ENCODE measurements at regions not wholly inside any gene's neighbourhood (a gene's known extent, or its start where the extent isn't known, plus 50 kb on each side); places are given as distances from the start of the nearest gene placed in this dataset.

DNA sequence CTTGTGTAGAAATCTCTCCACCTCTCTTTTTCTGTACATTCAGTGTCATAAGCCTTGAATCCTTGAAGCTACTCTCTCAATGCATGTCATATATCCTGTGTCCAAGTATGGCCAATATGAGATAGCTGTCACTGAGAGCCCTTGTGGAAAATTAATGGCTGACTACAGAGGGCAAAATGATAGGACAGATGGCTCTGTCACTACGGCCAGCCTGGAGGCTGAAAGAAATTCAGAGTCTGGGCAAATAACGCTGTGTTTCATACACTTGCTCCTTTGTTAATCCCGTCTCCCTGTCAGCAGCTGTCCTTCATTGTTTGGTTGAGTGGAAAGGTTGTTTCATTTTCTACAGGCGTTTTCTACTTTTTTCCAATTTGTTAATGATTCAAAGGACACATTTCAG lies 70.4 kb upstream of the VGLL2 start:
- no peak for TF ChIP-seq EZH2 (IDR thresholded peaks at IDR 0.05; ENCODE audit: low read depth)
- TF ChIP-seq, protein P1, sequence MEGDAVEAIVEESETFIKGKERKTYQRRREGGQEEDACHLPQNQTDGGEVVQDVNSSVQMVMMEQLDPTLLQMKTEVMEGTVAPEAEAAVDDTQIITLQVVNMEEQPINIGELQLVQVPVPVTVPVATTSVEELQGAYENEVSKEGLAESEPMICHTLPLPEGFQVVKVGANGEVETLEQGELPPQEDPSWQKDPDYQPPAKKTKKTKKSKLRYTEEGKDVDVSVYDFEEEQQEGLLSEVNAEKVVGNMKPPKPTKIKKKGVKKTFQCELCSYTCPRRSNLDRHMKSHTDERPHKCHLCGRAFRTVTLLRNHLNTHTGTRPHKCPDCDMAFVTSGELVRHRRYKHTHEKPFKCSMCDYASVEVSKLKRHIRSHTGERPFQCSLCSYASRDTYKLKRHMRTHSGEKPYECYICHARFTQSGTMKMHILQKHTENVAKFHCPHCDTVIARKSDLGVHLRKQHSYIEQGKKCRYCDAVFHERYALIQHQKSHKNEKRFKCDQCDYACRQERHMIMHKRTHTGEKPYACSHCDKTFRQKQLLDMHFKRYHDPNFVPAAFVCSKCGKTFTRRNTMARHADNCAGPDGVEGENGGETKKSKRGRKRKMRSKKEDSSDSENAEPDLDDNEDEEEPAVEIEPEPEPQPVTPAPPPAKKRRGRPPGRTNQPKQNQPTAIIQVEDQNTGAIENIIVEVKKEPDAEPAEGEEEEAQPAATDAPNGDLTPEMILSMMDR (conservative IDR thresholded peaks at IDR 0.05): no peak
- H2AFZ ChIP-seq: no peak overlapping the region
- H3K27me3 ChIP-seq (ENCODE audit: insufficient read depth, low read depth): no peaks in the 10 kb centered on the region
- BruUV-seq (replicated peaks): no TSS peak
- H3K79me2 ChIP-seq (ENCODE audit: low read depth): no peaks in the 10 kb centered on the region
- no peaks in the 10 kb centered on the region for H3K9me2 ChIP-seq (ENCODE audit: insufficient read depth)
- intact Hi-C loops (cut with micrococcal nuclease; ENCODE audit: unreplicated experiment): no loop called here
- no peak for DNase-seq
- ChIA-PET CTCF (no interaction called here), POLR2A (ENCODE audit: unreplicated experiment) (no interaction called here)
- no peaks in the 10 kb centered on the region for H3K9me3 ChIP-seq (ENCODE audit: insufficient read depth, low read depth)
- H3K4me2 ChIP-seq: no peak overlapping the region
- no peaks in the 10 kb centered on the region for H3F3A ChIP-seq (ENCODE audit: insufficient read depth, low read depth)
- no peaks in the 10 kb centered on the region for H3K4me1 ChIP-seq (replicated peaks; ENCODE audit: insufficient read depth)
- no peak overlapping the region for H3K27ac ChIP-seq
- no peak overlapping the region for H3K4me3 ChIP-seq
- H4K20me1 ChIP-seq (ENCODE audit: insufficient read depth): no peaks in the 10 kb centered on the region
- no peaks in the 10 kb centered on the region for H3K36me3 ChIP-seq (ENCODE audit: low read depth)

DNA sequence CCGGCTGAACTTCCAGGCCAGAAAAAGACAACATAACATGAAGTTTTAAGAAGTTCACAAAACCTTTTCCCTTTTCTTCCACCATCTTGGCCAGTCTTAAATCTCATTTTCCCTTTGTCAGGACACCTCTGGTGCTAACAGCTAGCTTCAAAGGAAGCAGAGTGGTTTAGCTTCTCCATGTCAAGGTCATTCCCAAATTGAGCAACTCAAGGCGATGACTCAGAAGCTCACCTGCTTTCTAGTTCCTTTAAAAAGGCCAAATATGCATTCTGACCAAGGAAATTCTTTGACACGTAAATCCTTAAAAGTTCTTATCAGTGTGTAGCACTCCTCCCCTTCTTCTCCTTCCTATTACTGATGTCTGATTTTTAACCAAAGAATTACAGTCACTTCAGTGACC lies 69.6 kb upstream of the VGLL2 start:
- Histone ChIP-seq H2AFZ (no peak overlapping the region), H3K4me3 (no peak overlapping the region), H3K4me2 (no peak overlapping the region), H3K9me2 (ENCODE audit: insufficient read depth) (no peaks in the 10 kb centered on the region), H3K27me3 (ENCODE audit: insufficient read depth, low read depth) (no peaks in the 10 kb centered on the region), H4K20me1 (ENCODE audit: insufficient read depth) (no peaks in the 10 kb centered on the region), H3F3A (ENCODE audit: insufficient read depth, low read depth) (no peaks in the 10 kb centered on the region), H3K4me1 (replicated peaks; ENCODE audit: insufficient read depth) (no peaks in the 10 kb centered on the region), H3K79me2 (ENCODE audit: low read depth) (no peaks in the 10 kb centered on the region), H3K9me3 (ENCODE audit: insufficient read depth, low read depth) (no peaks in the 10 kb centered on the region), H3K27ac (no peak overlapping the region), H3K36me3 (ENCODE audit: low read depth) (no peaks in the 10 kb centered on the region)
- peak in 1 of 2 experiments; percentile 46 for DNase-seq
- ChIA-PET POLR2A (ENCODE audit: unreplicated experiment) (no interaction called here), CTCF (interaction anchor here (0.7 kb wide), 1 partner anchor 635 kb away, joined by 5 read pairs; no protein-coding TSS in a partner anchor)
- no TSS peak for BruUV-seq (replicated peaks)
- intact Hi-C loops (cut with micrococcal nuclease; ENCODE audit: unreplicated experiment): no loop called here
- TF ChIP-seq, protein P1 (conservative IDR thresholded peaks at IDR 0.05): no peak
- no peak for TF ChIP-seq EZH2 (IDR thresholded peaks at IDR 0.05; ENCODE audit: low read depth)

DNA sequence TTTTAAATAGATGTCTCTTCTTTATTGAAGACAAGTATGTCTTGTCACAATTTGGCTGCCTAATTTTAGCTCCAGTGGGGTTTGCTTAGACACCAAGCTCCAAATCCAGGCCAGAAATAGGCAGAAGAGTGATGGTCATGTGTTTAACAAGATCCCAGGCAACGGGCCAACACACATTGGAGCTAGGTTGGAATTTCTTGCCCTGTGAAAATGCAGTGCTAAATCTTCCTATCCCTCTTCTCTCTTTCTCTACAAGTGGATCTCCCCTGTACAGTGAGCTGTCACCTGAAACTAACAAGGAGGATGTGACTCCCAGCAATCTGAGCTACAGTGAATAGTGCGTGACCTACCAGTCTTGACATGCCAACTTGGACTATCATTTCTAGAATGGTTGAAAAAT lies 65.3 kb upstream of the VGLL2 start:
- ChIA-PET POLR2A (ENCODE audit: unreplicated experiment) (no interaction called here), CTCF (no interaction called here)
- TF ChIP-seq EZH2 (IDR thresholded peaks at IDR 0.05; ENCODE audit: low read depth): no peak
- TF ChIP-seq, protein P1 (conservative IDR thresholded peaks at IDR 0.05): no peak
- no TSS peak for BruUV-seq (replicated peaks)
- Histone ChIP-seq H3K27me3 (ENCODE audit: insufficient read depth, low read depth) (no peaks in the 10 kb centered on the region), H3K79me2 (ENCODE audit: low read depth) (no peaks in the 10 kb centered on the region), H3K4me1 (replicated peaks; ENCODE audit: insufficient read depth) (no peaks in the 10 kb centered on the region), H3K4me3 (no peak overlapping the region), H3K9me2 (ENCODE audit: insufficient read depth) (no peaks in the 10 kb centered on the region), H3K36me3 (ENCODE audit: low read depth) (no peaks in the 10 kb centered on the region), H3K4me2 (no peak overlapping the region), H2AFZ (no peak overlapping the region), H3K27ac (no peak overlapping the region), H3F3A (ENCODE audit: insufficient read depth, low read depth) (no peaks in the 10 kb centered on the region), H4K20me1 (ENCODE audit: insufficient read depth) (no peaks in the 10 kb centered on the region), H3K9me3 (ENCODE audit: insufficient read depth, low read depth) (no peaks in the 10 kb centered on the region)
- intact Hi-C loops (cut with micrococcal nuclease; ENCODE audit: unreplicated experiment): no loop called here
- no peak for DNase-seq
